ENCODE measurements at regions not wholly inside any gene's neighbourhood (a gene's known extent, or its start where the extent isn't known, plus 50 kb on each side); places are given as distances from the start of the nearest gene placed in this dataset.
"Not testable (repeated sequence)": the region's sequence is repeated elsewhere in the genome, so short reads cannot be mapped to it uniquely, and the experiment has no call there.

DNA sequence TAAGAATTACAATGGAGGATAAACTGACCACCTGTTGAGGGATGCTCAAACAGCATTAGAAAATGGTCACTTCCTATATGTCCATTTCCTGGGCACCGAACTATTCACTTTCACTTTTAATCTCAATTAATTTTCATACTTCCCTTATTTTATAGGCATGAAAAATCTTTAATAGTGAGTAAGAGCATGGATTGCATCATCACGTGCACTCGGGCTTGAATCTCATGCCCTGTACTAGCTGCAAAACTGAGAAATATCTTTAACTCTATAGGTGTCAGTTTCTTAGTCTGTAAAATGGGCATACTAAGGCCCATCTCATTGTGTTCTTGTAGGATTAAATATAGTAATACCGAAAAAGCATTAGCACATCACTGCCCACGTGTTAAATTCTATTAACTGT, 183.9 kb upstream of the FIGN start:
- no peaks in the 10 kb centered on the region for H3K79me2 ChIP-seq (ENCODE audit: control insufficient read depth, insufficient read depth, low read length)
- H2AFZ ChIP-seq (ENCODE audit: control insufficient read depth, low read length) = no peak overlapping the region
- no peaks in the 10 kb centered on the region for H3K36me3 ChIP-seq (ENCODE audit: control insufficient read depth in 2 of 2, extremely low read depth in 1 of 2, insufficient read depth in 2 of 2, low read length in 2 of 2)
- H3K27me3 ChIP-seq (ENCODE audit: control insufficient read depth, extremely low read depth, insufficient read depth, low read length) = no peaks in the 10 kb centered on the region
- H3K9me3 ChIP-seq (ENCODE audit: control insufficient read depth, low read depth, low read length) = no peaks in the 10 kb centered on the region
- no peaks in the 10 kb centered on the region for H3K9me1 ChIP-seq (ENCODE audit: control insufficient read depth, extremely low read depth, insufficient read depth, low read length)
- H3K4me3 ChIP-seq (ENCODE audit: control insufficient read depth in 2 of 3, extremely low read depth in 1 of 3, insufficient read depth in 2 of 3, low read depth in 1 of 3, low read length in 3 of 3) = no peak overlapping the region
- H3K27ac ChIP-seq (ENCODE audit: control insufficient read depth, insufficient read depth, low read length) = no peak overlapping the region
- TF ChIP-seq EZH2 (IDR thresholded peaks at IDR 0.05; ENCODE audit: low read length) = no peak
- TF ChIP-seq, protein P1, sequence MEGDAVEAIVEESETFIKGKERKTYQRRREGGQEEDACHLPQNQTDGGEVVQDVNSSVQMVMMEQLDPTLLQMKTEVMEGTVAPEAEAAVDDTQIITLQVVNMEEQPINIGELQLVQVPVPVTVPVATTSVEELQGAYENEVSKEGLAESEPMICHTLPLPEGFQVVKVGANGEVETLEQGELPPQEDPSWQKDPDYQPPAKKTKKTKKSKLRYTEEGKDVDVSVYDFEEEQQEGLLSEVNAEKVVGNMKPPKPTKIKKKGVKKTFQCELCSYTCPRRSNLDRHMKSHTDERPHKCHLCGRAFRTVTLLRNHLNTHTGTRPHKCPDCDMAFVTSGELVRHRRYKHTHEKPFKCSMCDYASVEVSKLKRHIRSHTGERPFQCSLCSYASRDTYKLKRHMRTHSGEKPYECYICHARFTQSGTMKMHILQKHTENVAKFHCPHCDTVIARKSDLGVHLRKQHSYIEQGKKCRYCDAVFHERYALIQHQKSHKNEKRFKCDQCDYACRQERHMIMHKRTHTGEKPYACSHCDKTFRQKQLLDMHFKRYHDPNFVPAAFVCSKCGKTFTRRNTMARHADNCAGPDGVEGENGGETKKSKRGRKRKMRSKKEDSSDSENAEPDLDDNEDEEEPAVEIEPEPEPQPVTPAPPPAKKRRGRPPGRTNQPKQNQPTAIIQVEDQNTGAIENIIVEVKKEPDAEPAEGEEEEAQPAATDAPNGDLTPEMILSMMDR (optimal IDR thresholded peaks at IDR 0.05 in 1 of 3, IDR thresholded peaks at IDR 0.05 in 1 of 3, conservative IDR thresholded peaks at IDR 0.05 in 1 of 3; ENCODE audit: extremely low read depth in 1 of 3, insufficient read depth in 2 of 3, low read length in 3 of 3) = no peak
- H3K9ac ChIP-seq (ENCODE audit: control insufficient read depth, extremely low read depth, insufficient read depth, low read length) = no peak overlapping the region
- DNase-seq (ENCODE audit: low read depth, low spot score) (no peak), FAIRE-seq (no peak)
- dilution Hi-C loops (cut with MboI; ENCODE audit: extremely low pct_ligation_motif_present, low sequenced_read_pairs) = no loop called here
- no peaks in the 10 kb centered on the region for H4K20me1 ChIP-seq (ENCODE audit: control insufficient read depth, extremely low read depth, insufficient read depth, low read length)
- H3K4me1 ChIP-seq (ENCODE audit: control insufficient read depth, extremely low read depth, insufficient read depth, low read length) = no peaks in the 10 kb centered on the region
- no peak overlapping the region for H3K4me2 ChIP-seq (ENCODE audit: control insufficient read depth, extremely low read depth, insufficient read depth, low read depth, low read length)

DNA sequence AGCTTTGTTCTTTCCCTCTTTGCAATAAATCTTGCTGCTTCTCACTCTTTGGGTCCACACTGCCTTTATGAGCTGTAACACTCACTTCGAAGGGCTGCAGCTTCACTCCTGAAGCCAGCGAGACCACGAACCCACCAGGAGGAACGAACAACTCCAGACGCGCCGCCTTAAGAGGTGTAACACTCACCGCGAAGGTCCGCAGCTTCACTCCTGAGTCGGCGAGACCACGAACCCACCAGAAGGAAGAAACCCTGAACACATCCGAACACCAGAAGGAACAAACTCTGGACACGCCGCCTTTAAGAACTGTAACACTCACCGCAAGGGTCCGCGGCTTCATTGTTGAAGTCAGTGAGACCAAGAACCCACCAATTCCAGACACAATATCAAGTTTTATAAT, 178.7 kb upstream of the FIGN start:
- FAIRE-seq; H3K9me3 ChIP-seq (ENCODE audit: control insufficient read depth, low read depth, low read length); H3K9me1 ChIP-seq (ENCODE audit: control insufficient read depth, extremely low read depth, insufficient read depth, low read length); H3K4me2 ChIP-seq (ENCODE audit: control insufficient read depth, extremely low read depth, insufficient read depth, low read depth, low read length); H3K27ac ChIP-seq (ENCODE audit: control insufficient read depth, insufficient read depth, low read length); H4K20me1 ChIP-seq (ENCODE audit: control insufficient read depth, extremely low read depth, insufficient read depth, low read length); H3K9ac ChIP-seq (ENCODE audit: control insufficient read depth, extremely low read depth, insufficient read depth, low read length); DNase-seq (ENCODE audit: low read depth, low spot score); H2AFZ ChIP-seq (ENCODE audit: control insufficient read depth, low read length); dilution Hi-C loops (cut with MboI; ENCODE audit: extremely low pct_ligation_motif_present, low sequenced_read_pairs); H3K4me3 ChIP-seq (ENCODE audit: control insufficient read depth in 2 of 3, extremely low read depth in 1 of 3, insufficient read depth in 2 of 3, low read depth in 1 of 3, low read length in 3 of 3); H3K4me1 ChIP-seq (ENCODE audit: control insufficient read depth, extremely low read depth, insufficient read depth, low read length); H3K79me2 ChIP-seq (ENCODE audit: control insufficient read depth, insufficient read depth, low read length); H3K36me3 ChIP-seq (ENCODE audit: control insufficient read depth in 2 of 2, extremely low read depth in 1 of 2, insufficient read depth in 2 of 2, low read length in 2 of 2); H3K27me3 ChIP-seq (ENCODE audit: control insufficient read depth, extremely low read depth, insufficient read depth, low read length): not testable (repeated sequence)

DNA sequence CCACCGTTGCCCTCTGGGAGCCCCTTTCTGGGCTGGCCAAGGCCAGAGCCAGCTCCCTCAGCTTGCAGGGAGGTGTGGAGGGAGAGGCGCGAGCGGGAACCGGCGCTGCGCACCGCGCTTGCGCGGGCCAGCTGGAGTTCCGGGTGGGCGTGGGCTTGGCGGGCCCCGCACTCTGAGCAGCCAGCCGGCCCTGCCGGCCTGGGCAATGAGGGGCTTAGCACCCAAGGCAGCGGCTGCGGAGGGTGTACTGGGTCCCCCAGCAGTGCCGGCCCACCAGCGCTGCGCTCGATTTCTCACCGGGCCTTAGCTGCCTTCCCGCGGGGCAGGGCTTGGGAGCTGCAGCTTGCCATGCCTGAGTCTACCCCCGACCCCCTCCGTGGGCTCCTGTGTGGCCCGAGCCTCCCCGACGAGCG, 177.7 kb upstream of the FIGN start:
- H3K9me3 ChIP-seq (ENCODE audit: control insufficient read depth, low read depth, low read length); H4K20me1 ChIP-seq (ENCODE audit: control insufficient read depth, extremely low read depth, insufficient read depth, low read length); dilution Hi-C loops (cut with MboI; ENCODE audit: extremely low pct_ligation_motif_present, low sequenced_read_pairs); H2AFZ ChIP-seq (ENCODE audit: control insufficient read depth, low read length); H3K36me3 ChIP-seq (ENCODE audit: control insufficient read depth in 2 of 2, extremely low read depth in 1 of 2, insufficient read depth in 2 of 2, low read length in 2 of 2); FAIRE-seq; H3K27ac ChIP-seq (ENCODE audit: control insufficient read depth, insufficient read depth, low read length); H3K27me3 ChIP-seq (ENCODE audit: control insufficient read depth, extremely low read depth, insufficient read depth, low read length); H3K9me1 ChIP-seq (ENCODE audit: control insufficient read depth, extremely low read depth, insufficient read depth, low read length); H3K9ac ChIP-seq (ENCODE audit: control insufficient read depth, extremely low read depth, insufficient read depth, low read length); H3K4me2 ChIP-seq (ENCODE audit: control insufficient read depth, extremely low read depth, insufficient read depth, low read depth, low read length); H3K79me2 ChIP-seq (ENCODE audit: control insufficient read depth, insufficient read depth, low read length); H3K4me3 ChIP-seq (ENCODE audit: control insufficient read depth in 2 of 3, extremely low read depth in 1 of 3, insufficient read depth in 2 of 3, low read depth in 1 of 3, low read length in 3 of 3); H3K4me1 ChIP-seq (ENCODE audit: control insufficient read depth, extremely low read depth, insufficient read depth, low read length); DNase-seq (ENCODE audit: low read depth, low spot score): not testable (repeated sequence)
